Gastroesophageal sphincter (tissue), 3 donors: ENCODE measurements at regions not wholly inside any gene's neighbourhood (a gene's known extent, or its start where the extent isn't known, plus 50 kb on each side); places are given as distances from the start of the nearest gene placed in this dataset.

Experiments used
- EP300 ChIP-seq: sonication (generic); formaldehyde crosslinking; IDR thresholded peaks from one replicate; pipeline ENCODE4 v1.6.1; 2017; ENCODE audit warnings: antibody characterized with exemption, mild to moderate bottlenecking
- POLR2A ChIP-seq, 2 donors: fragments of 450-650 bp; IDR thresholded peaks; one replicate each; pipeline ENCODE4 v1.6.1; 2017; ENCODE audit warnings: antibody characterized with exemption in 2 of 2, mild to moderate bottlenecking in 2 of 2, moderate library complexity in 1 of 2
- POLR2AphosphoS5 ChIP-seq: sonication (generic); formaldehyde crosslinking; IDR thresholded peaks from one replicate; pipeline ENCODE4 v1.6.1; 2017; ENCODE audit warnings: antibody characterized with exemption
- TF ChIP-seq, protein P1 (sequence below), 4 experiments: fragments of 200-600 bp in 2 of 4; fragments of 450-650 bp in 2 of 4; sonication (generic) in 1 of 4; IDR thresholded peaks; one replicate each; pipeline ENCODE4 v1.5.1; 2017 to 2019; ENCODE audit warnings: antibody characterized with exemption in 4 of 4, mild to moderate bottlenecking in 2 of 4, moderate library complexity in 2 of 4

DNA sequence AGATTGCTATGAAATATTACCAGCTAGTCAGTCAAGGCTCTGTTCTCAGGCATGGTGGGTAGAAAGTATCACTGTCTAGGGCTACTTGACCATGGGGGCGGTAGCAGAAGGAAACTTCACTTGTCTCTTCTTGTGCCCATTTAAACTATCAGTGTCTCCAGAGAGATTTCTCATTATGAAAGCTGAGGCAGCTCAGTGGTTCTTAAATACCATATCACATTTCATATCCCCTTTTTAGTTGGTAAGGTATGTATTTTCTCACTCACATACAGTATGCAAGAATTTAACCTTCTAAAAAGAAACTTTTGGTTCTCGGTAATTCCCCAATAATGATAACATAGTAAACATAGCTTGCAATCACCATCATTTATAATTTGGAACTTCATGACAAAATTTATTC lies 1180.0 kb upstream of the TENM4 start:
- TF ChIP-seq POLR2AphosphoS5 (no peak), POLR2A (IDR thresholded peaks at IDR 0.05) (no peak), EP300 (no peak)
- TF ChIP-seq, protein P1, sequence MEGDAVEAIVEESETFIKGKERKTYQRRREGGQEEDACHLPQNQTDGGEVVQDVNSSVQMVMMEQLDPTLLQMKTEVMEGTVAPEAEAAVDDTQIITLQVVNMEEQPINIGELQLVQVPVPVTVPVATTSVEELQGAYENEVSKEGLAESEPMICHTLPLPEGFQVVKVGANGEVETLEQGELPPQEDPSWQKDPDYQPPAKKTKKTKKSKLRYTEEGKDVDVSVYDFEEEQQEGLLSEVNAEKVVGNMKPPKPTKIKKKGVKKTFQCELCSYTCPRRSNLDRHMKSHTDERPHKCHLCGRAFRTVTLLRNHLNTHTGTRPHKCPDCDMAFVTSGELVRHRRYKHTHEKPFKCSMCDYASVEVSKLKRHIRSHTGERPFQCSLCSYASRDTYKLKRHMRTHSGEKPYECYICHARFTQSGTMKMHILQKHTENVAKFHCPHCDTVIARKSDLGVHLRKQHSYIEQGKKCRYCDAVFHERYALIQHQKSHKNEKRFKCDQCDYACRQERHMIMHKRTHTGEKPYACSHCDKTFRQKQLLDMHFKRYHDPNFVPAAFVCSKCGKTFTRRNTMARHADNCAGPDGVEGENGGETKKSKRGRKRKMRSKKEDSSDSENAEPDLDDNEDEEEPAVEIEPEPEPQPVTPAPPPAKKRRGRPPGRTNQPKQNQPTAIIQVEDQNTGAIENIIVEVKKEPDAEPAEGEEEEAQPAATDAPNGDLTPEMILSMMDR (IDR thresholded peaks at IDR 0.05) = no peak
